NT2/D1 (cell line): ENCODE measurements at regions not wholly inside any gene's neighbourhood (a gene's known extent, or its start where the extent isn't known, plus 50 kb on each side); places are given as distances from the start of the nearest gene placed in this dataset.

Source experiments
- SUZ12 ChIP-seq: IDR thresholded peaks from 2 replicates; pipeline ENCODE4 v1.6.1; 2011; ENCODE audit not compliant: insufficient read length, insufficient read depth; ENCODE audit errors: extremely low read depth
- YY1 ChIP-seq: IDR thresholded peaks from 2 replicates; pipeline ENCODE4 v1.6.1; 2011; ENCODE audit not compliant: insufficient read length, insufficient read depth
- ZNF274 ChIP-seq: IDR thresholded peaks from 2 replicates; pipeline ENCODE4 v1.6.1; 2011; ENCODE audit warnings: mild to moderate bottlenecking, low read depth, low read length

GRCh38 chr9:92181296-92181695 is 66.1 kb upstream of the SPTLC1 start:
- TF ChIP-seq YY1 (no peak), ZNF274 (no peak), SUZ12 (no peak)
